PC-9 (cell line): ENCODE measurements at regions not wholly inside any gene's neighbourhood (a gene's known extent, or its start where the extent isn't known, plus 50 kb on each side); places are given as distances from the start of the nearest gene placed in this dataset.

Experiments
- BruUV-seq: library from RNA; stranded (reverse); fragments of 400-500 nt; replicated peaks from 2 replicates; lab custom pipeline; 2021; lab: Mats Ljungman, UMichigan
- CTCF ChIA-PET: fragments of 300-600 bp; sonication (Branson Sonifier 250); formaldehyde crosslinking; loops from one replicate; lab custom pipeline; 2022; ENCODE audit warnings: antibody characterized with exemption; lab: Charles Lee
- POLR2A ChIA-PET: fragments of 300-600 bp; sonication (Branson Sonifier 250); formaldehyde crosslinking; loops from one replicate; lab custom pipeline; 2022; ENCODE audit warnings: antibody characterized with exemption; ENCODE audit not compliant: unreplicated experiment; lab: Charles Lee
- DNase-seq, 2 experiments: peaks; one replicate each; pipeline versions ENCODE4 v3.0.0 to v3.0.0-alpha.2; 2015 to 2022; ENCODE audit warnings: mixed read lengths in 1 of 2
- H2AFZ ChIP-seq: fragments of 200-600 bp; sonication (generic); 2 replicates; pipeline ENCODE4 v1.8.1; 2017; ENCODE audit warnings: antibody characterized with exemption
- H3F3A ChIP-seq: fragments of 200-600 bp; sonication (generic); 2 replicates; pipeline ENCODE4 v1.8.1; 2017; ENCODE audit warnings: antibody characterized with exemption, mild to moderate bottlenecking, low read depth; ENCODE audit not compliant: insufficient read depth
- H3K27ac ChIP-seq: fragments of 200-600 bp; sonication (generic); 2 replicates; pipeline ENCODE4 v1.6.1; 2016; ENCODE audit warnings: mixed run types
- H3K27me3 ChIP-seq: fragments of 200-600 bp; sonication (generic); 2 replicates; pipeline ENCODE4 v1.6.1; 2016; ENCODE audit warnings: low read depth, mixed run types; ENCODE audit not compliant: insufficient read depth
- H3K36me3 ChIP-seq: fragments of 200-600 bp; sonication (generic); 2 replicates; pipeline ENCODE4 v1.6.1; 2016; ENCODE audit warnings: low read depth, mixed run types
- H3K4me1 ChIP-seq: fragments of 200-600 bp; sonication (generic); replicated peaks from 2 replicates; pipeline ENCODE4 v1.6.1; 2016; ENCODE audit warnings: mixed run types; ENCODE audit not compliant: insufficient read depth
- H3K4me2 ChIP-seq: fragments of 200-600 bp; sonication (generic); 2 replicates; pipeline ENCODE4 v1.6.1; 2017; ENCODE audit warnings: mixed run types
- H3K4me3 ChIP-seq: fragments of 200-600 bp; sonication (generic); 2 replicates; pipeline ENCODE4 v1.6.1; 2016; ENCODE audit warnings: mixed run types
- H3K79me2 ChIP-seq: fragments of 200-600 bp; sonication (generic); 2 replicates; pipeline ENCODE4 v1.6.1; 2017; ENCODE audit warnings: low read depth, mixed run types
- H3K9me2 ChIP-seq: fragments of 200-600 bp; sonication (generic); 2 replicates; pipeline ENCODE4 v1.8.1; 2017; ENCODE audit warnings: mild to moderate bottlenecking; ENCODE audit not compliant: insufficient read depth
- H3K9me3 ChIP-seq: fragments of 200-600 bp; sonication (generic); 2 replicates; pipeline ENCODE4 v1.8.1; 2016; ENCODE audit warnings: low read depth; ENCODE audit not compliant: insufficient read depth
- H4K20me1 ChIP-seq: fragments of 200-600 bp; sonication (generic); 2 replicates; pipeline ENCODE4 v1.8.1; 2017; ENCODE audit not compliant: insufficient read depth
- CTCF ChIP-seq: fragments of 200-600 bp; sonication (generic); conservative IDR thresholded peaks from 2 replicates; pipeline ENCODE4 v1.6.1; 2017; ENCODE audit warnings: mixed run types, antibody characterized with exemption, mild to moderate bottlenecking, moderate library complexity
- EZH2 ChIP-seq: fragments of 200-600 bp; sonication (generic); IDR thresholded peaks from 2 replicates; pipeline ENCODE4 v1.8.0; 2017; ENCODE audit warnings: antibody characterized with exemption, low read depth
- intact Hi-C: fragments of 100-400 bp; cut with micrococcal nuclease; formaldehyde crosslinking; loops from one replicate; pipeline ENCODE4 v1.10.0; 2022; ENCODE audit not compliant: unreplicated experiment

- ChIA-PET POLR2A (interaction anchor here (0.5 kb wide), 1 partner anchor 221 kb away, joined by 5 read pairs; no protein-coding TSS in a partner anchor), CTCF (no interaction called here)
- no TSS peak for BruUV-seq
- Histone ChIP-seq H3K27me3 (no peaks in the 10 kb centered on the region), H4K20me1 (no peaks in the 10 kb centered on the region), H3K79me2 (no peaks in the 10 kb centered on the region), H3K27ac (no peak overlapping the region), H3K4me1 (no peaks in the 10 kb centered on the region), H3F3A (no peaks in the 10 kb centered on the region), H3K9me2 (no peaks in the 10 kb centered on the region), H2AFZ (no peak overlapping the region), H3K4me3 (no peak overlapping the region), H3K9me3 (no peaks in the 10 kb centered on the region), H3K4me2 (no peak overlapping the region), H3K36me3 (no peaks in the 10 kb centered on the region)
- TF ChIP-seq CTCF, result no peak
- no peak for TF ChIP-seq EZH2
- intact Hi-C loops, result no loop called here
- DNase-seq, result no peak
These were observed 258.7 kb downstream of the PTEN start for GRCh38 chr10:88122145-88122544.

- Histone ChIP-seq H3K4me1 (no peaks in the 10 kb centered on the region), H4K20me1 (no peaks in the 10 kb centered on the region), H2AFZ (no peak overlapping the region), H3K27ac (no peak overlapping the region), H3K79me2 (no peaks in the 10 kb centered on the region), H3K9me2 (no peaks in the 10 kb centered on the region), H3K27me3 (no peaks in the 10 kb centered on the region), H3F3A (no peaks in the 10 kb centered on the region), H3K36me3 (no peaks in the 10 kb centered on the region), H3K9me3 (no peaks in the 10 kb centered on the region), H3K4me3 (no peak overlapping the region), H3K4me2 (no peak overlapping the region)
- ChIA-PET POLR2A (no interaction called here), CTCF (no interaction called here)
- no TSS peak for BruUV-seq
- intact Hi-C loops, result no loop called here
- DNase-seq, result no peak
- no peak for TF ChIP-seq CTCF
- TF ChIP-seq EZH2, result no peak
These were observed 259.2 kb downstream of the PTEN start for GRCh38 chr10:88122576-88122975.

GRCh38 chr10:88125766-88126165 is 262.3 kb downstream of the PTEN start:
- H3K9me2 ChIP-seq, result no peaks in the 10 kb centered on the region
- no peaks in the 10 kb centered on the region for H3K9me3 ChIP-seq
- H3K4me3 ChIP-seq, result no peak overlapping the region
- no peak for DNase-seq
- ChIA-PET CTCF (no interaction called here), POLR2A (interaction anchor here (0.6 kb wide), 1 partner anchor 176 kb away, joined by 3 read pairs; no protein-coding TSS in a partner anchor)
- no peaks in the 10 kb centered on the region for H3K36me3 ChIP-seq
- no peaks in the 10 kb centered on the region for H3K79me2 ChIP-seq
- no peaks in the 10 kb centered on the region for H4K20me1 ChIP-seq
- no peak overlapping the region for H3K4me2 ChIP-seq
- no peak overlapping the region for H2AFZ ChIP-seq
- no peaks in the 10 kb centered on the region for H3K27me3 ChIP-seq
- H3K27ac ChIP-seq, result no peak overlapping the region
- BruUV-seq, result no TSS peak
- no peaks in the 10 kb centered on the region for H3K4me1 ChIP-seq
- no peaks in the 10 kb centered on the region for H3F3A ChIP-seq
- TF ChIP-seq CTCF (no peak), EZH2 (no peak)
- intact Hi-C loops, result no loop called here
